OCI-LY7 (cell line): ENCODE measurements at regions not wholly inside any gene's neighbourhood (a gene's known extent, or its start where the extent isn't known, plus 50 kb on each side); places are given as distances from the start of the nearest gene placed in this dataset.

Source experiments
- BruUV-seq: library from RNA; stranded (reverse); fragments of 400-500 nt; replicated peaks from 2 replicates; lab custom pipeline; 2021; lab: Mats Ljungman, UMichigan
- CTCF ChIA-PET: fragments of 300-600 bp; sonication (Branson Sonifier 250); formaldehyde crosslinking; loops from one replicate; lab custom pipeline; 2022; ENCODE audit warnings: antibody characterized with exemption; ENCODE audit not compliant: unreplicated experiment; lab: Charles Lee
- POLR2A ChIA-PET: fragments of 300-600 bp; sonication (Branson Sonifier 250); formaldehyde crosslinking; loops from one replicate; lab custom pipeline; 2022; ENCODE audit warnings: antibody characterized with exemption; lab: Charles Lee
- DNase-seq: peaks from one replicate; pipeline ENCODE4 v3.0.0-alpha.2; 2015; ENCODE audit warnings: low spot score
- H2AFZ ChIP-seq: fragments of 200-600 bp; sonication (generic), shearing (Covaris generic); 2 replicates; pipeline ENCODE4 v1.6.1; 2014; ENCODE audit warnings: mild to moderate bottlenecking, antibody characterized with exemption, low read length, moderate library complexity
- H3K27ac ChIP-seq: fragments of 200-600 bp; sonication (generic); 2 replicates; pipeline ENCODE4 v1.5.1; 2014; ENCODE audit warnings: mixed run types, low read depth, mild to moderate bottlenecking, moderate library complexity, low read length, inconsistent platforms; ENCODE audit not compliant: poor library complexity, severe bottlenecking
- H3K36me3 ChIP-seq: fragments of 200-600 bp; sonication (generic); 2 replicates; pipeline ENCODE4 v1.6.1; 2014; ENCODE audit warnings: mild to moderate bottlenecking, antibody characterized with exemption, low read length, moderate library complexity, mixed read lengths; ENCODE audit not compliant: insufficient read depth
- H3K4me1 ChIP-seq: fragments of 200-600 bp; sonication (generic); 2 replicates; pipeline ENCODE4 v1.5.1; 2014; ENCODE audit warnings: mild to moderate bottlenecking, low read length; ENCODE audit not compliant: insufficient read depth, poor library complexity, severe bottlenecking
- H3K4me2 ChIP-seq: fragments of 200-600 bp; sonication (generic); 2 replicates; pipeline ENCODE4 v1.6.1; 2014; ENCODE audit warnings: mild to moderate bottlenecking, low read length
- H3K4me3 ChIP-seq: fragments of 200-600 bp; sonication (generic); 2 replicates; pipeline ENCODE4 v1.5.1; 2014; ENCODE audit warnings: mild to moderate bottlenecking, low read depth, low read length; ENCODE audit not compliant: poor library complexity, severe bottlenecking
- H3K79me2 ChIP-seq: fragments of 200-600 bp; sonication (generic); 2 replicates; pipeline ENCODE4 v1.6.1; 2016; ENCODE audit warnings: low read depth, mild to moderate bottlenecking, low read length, moderate library complexity, mixed read lengths; ENCODE audit not compliant: insufficient read depth
- H3K9me2 ChIP-seq: fragments of 200-600 bp; sonication (generic); 2 replicates; pipeline ENCODE4 v1.6.1; 2016; ENCODE audit warnings: mild to moderate bottlenecking, low read length, mixed read lengths; ENCODE audit not compliant: insufficient read depth
- H3K9me3 ChIP-seq: fragments of 200-600 bp; sonication (generic); 2 replicates; pipeline ENCODE4 v1.6.1; 2014; ENCODE audit warnings: mild to moderate bottlenecking, mixed run types, low read length, mixed read lengths
- H4K20me1 ChIP-seq: fragments of 200-600 bp; sonication (generic); 2 replicates; pipeline ENCODE4 v1.6.1; 2014; ENCODE audit warnings: mild to moderate bottlenecking, antibody characterized with exemption, low read length, moderate library complexity, mixed read lengths; ENCODE audit not compliant: insufficient read depth
- CTCF ChIP-seq: fragments of 200-600 bp; sonication (generic); conservative IDR thresholded peaks from 2 replicates; pipeline ENCODE4 v1.5.1; 2014; ENCODE audit warnings: mild to moderate bottlenecking, antibody characterized with exemption, low read length, moderate library complexity, mixed read lengths
- EZH2phosphoT487 ChIP-seq: fragments of 200-600 bp; sonication (generic); IDR thresholded peaks from 2 replicates; pipeline ENCODE4 v1.6.1; 2018; ENCODE audit warnings: low read depth, borderline replicate concordance, mild to moderate bottlenecking, mixed run types, antibody characterized with exemption, low read length, moderate library complexity, mixed read lengths
- intact Hi-C: fragments of 100-400 bp; cut with micrococcal nuclease; formaldehyde crosslinking; loops from one replicate; pipeline ENCODE4 v1.10.0; 2022; ENCODE audit not compliant: unreplicated experiment

- BruUV-seq: no TSS peak
- peak; percentile 55 for DNase-seq
- CTCF ChIA-PET: no interaction called here
Measured at GRCh38 chr6:112879920-112880413, 532.8 kb downstream of the RFPL4B start.

GRCh38 chr6:112881027-112881426 lies 533.9 kb downstream of the RFPL4B start:
- Histone ChIP-seq H3K27ac (no peak overlapping the region), H3K9me2 (no peaks in the 10 kb centered on the region), H3K4me3 (no peak overlapping the region), H3K4me2 (no peak overlapping the region), H3K4me1 (no peaks in the 10 kb centered on the region), H3K79me2 (no peaks in the 10 kb centered on the region), H4K20me1 (no peaks in the 10 kb centered on the region), H3K9me3 (no peaks in the 10 kb centered on the region), H2AFZ (no peak overlapping the region), H3K36me3 (no peaks in the 10 kb centered on the region)
- ChIA-PET POLR2A (interaction anchor here (0.7 kb wide), 1 partner anchor 303 kb away, joined by 3 read pairs; no protein-coding TSS in a partner anchor), CTCF (no interaction called here)
- TF ChIP-seq EZH2phosphoT487 (no peak), CTCF (no peak)
- DNase-seq: no peak
- intact Hi-C loops: loop anchor here (10.0 kb wide), 1 partner anchor 974 kb away; the partner anchor contains the start of gene MARCKS
- BruUV-seq: no TSS peak

More at GRCh38 chr6:112879920-112880413, 532.8 kb downstream of the RFPL4B start:
- H3K4me1 ChIP-seq: no peaks in the 10 kb centered on the region
- no peak overlapping the region for H3K27ac ChIP-seq
- peak overlapping the region; percentile 35; the same call in 1 of the 2 replicates for H2AFZ ChIP-seq
- TF ChIP-seq CTCF (peak; percentile 70), EZH2phosphoT487 (no peak)
- no peaks in the 10 kb centered on the region for H3K9me3 ChIP-seq
- POLR2A ChIA-PET: no interaction called here
- no peaks in the 10 kb centered on the region for H3K9me2 ChIP-seq
- no peaks in the 10 kb centered on the region for H4K20me1 ChIP-seq
- no peaks in the 10 kb centered on the region for H3K79me2 ChIP-seq
- H3K36me3 ChIP-seq: no peaks in the 10 kb centered on the region
- intact Hi-C loops: loop anchor here (10.0 kb wide), 1 partner anchor 975 kb away; the partner anchor contains the start of gene MARCKS
- peak overlapping the region; percentile 61; the same call in 1 of the 2 replicates for H3K4me2 ChIP-seq
- peak overlapping the region; percentile 31 for H3K4me3 ChIP-seq
